ENCODE measurements at regions not wholly inside any gene's neighbourhood (a gene's known extent, or its start where the extent isn't known, plus 50 kb on each side); places are given as distances from the start of the nearest gene placed in this dataset.

GRCh38 chr13:111850976-111851375, 216.0 kb upstream of the SOX1 start:
- H3K9ac ChIP-seq (ENCODE audit: insufficient read depth in 1 of 2, low read length in 2 of 2), result no peak overlapping the region
- 53 to 55% methylated on average over 5 of the region's 5 CpGs for WGBS, 2 donors
- H3K9me3 ChIP-seq (ENCODE audit: control insufficient read depth in 4 of 4, insufficient read depth in 3 of 4, low read length in 3 of 4), result peaks cover 0 to 1% (median 0%) of the 10 kb centered on the region in 4 donors
- H3K4me3 ChIP-seq, result no peak overlapping the region
- no peaks in the 10 kb centered on the region for H3K36me3 ChIP-seq (ENCODE audit: control insufficient read depth in 4 of 4, insufficient read depth in 4 of 4, low read length in 4 of 4)
- no peak overlapping the region for H3K27ac ChIP-seq (ENCODE audit: low read depth in 1 of 2, low read length in 1 of 2)
- TF ChIP-seq CTCF (IDR thresholded peaks at IDR 0.05; ENCODE audit: control extremely low read depth, extremely low read depth), result no peak
- no peak for DNase-seq
- peaks cover 0 to 40% (median 3%) of the 10 kb centered on the region in 3 donors for H3K27me3 ChIP-seq (ENCODE audit: control insufficient read depth in 3 of 3, insufficient read depth in 3 of 3, low read length in 2 of 3)
- no peak for ATAC-seq (ENCODE audit: insufficient read depth, low FRiP score)
- peaks cover 0 to 7% (median 0%) of the 10 kb centered on the region in 5 donors for H3K4me1 ChIP-seq (ENCODE audit: control insufficient read depth in 5 of 5, insufficient read depth in 5 of 5, low read length in 5 of 5)

DNA sequence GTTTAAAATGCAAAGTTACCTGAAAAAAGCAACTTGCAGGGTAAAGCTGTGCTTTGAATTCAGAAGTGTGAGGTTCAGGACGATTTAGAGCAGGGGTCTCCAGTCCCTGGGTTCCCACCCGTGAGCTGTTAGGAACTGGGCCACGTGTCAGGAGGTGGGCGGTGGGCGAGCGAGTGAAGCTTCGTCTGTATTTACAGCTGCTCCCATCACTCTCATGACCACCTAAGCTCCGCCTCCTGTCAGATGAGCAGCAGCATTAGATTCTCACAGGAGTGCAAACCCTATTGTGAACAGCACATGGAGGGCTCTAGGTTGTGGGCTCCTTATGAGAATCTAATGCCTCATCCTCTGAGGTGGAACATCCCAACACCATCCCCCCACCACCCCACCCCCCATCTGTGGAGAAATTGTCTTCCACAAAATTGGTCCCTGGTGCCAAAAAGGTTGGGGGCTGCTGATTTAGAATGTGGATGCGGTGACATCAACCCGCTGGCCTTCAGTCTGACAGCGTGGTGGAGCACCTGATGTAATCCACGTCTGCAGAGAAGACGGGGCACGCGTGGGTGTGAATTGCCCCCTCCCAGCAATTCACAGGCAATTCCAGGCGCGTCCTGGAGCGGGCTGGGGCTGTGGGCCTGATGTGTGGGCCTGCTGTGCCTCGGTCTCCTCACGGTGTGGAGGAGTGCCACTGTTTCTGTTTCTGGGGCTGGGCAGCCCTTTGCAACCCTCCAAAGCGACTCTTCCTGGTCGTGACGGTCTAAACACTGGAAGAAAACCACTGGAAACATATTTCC, 214.0 kb upstream of the SOX1 start:
- Histone ChIP-seq H3K27ac (ENCODE audit: low read depth in 1 of 2, low read length in 1 of 2) (no peak overlapping the region), H3K9ac (ENCODE audit: insufficient read depth in 1 of 2, low read length in 2 of 2) (no peak overlapping the region), H3K9me3 (ENCODE audit: control insufficient read depth in 4 of 4, insufficient read depth in 3 of 4, low read length in 3 of 4) (peaks cover 0 to 5% (median 0%) of the 10 kb centered on the region in 4 donors), H3K27me3 (ENCODE audit: control insufficient read depth in 3 of 3, insufficient read depth in 3 of 3, low read length in 2 of 3) (peaks cover 0 to 28% (median 3%) of the 10 kb centered on the region in 3 donors), H3K4me1 (ENCODE audit: control insufficient read depth in 5 of 5, insufficient read depth in 5 of 5, low read length in 5 of 5) (no peaks in the 10 kb centered on the region), H3K36me3 (ENCODE audit: control insufficient read depth in 4 of 4, insufficient read depth in 4 of 4, low read length in 4 of 4) (no peaks in the 10 kb centered on the region), H3K4me3 (no peak overlapping the region)
- DNase-seq (no peak), ATAC-seq (ENCODE audit: insufficient read depth, low FRiP score) (no peak)
- TF ChIP-seq CTCF (IDR thresholded peaks at IDR 0.05; ENCODE audit: control extremely low read depth, extremely low read depth), result no peak
- WGBS, 2 donors, result 62 to 64% methylated on average over 23 of the region's 23 CpGs

GRCh38 chr13:111853721-111854120, 213.2 kb upstream of the SOX1 start:
- Histone ChIP-seq H3K4me3 (no peak overlapping the region), H3K27me3 (ENCODE audit: control insufficient read depth in 3 of 3, insufficient read depth in 3 of 3, low read length in 2 of 3) (peaks cover 0 to 28% (median 3%) of the 10 kb centered on the region in 3 donors), H3K36me3 (ENCODE audit: control insufficient read depth in 4 of 4, insufficient read depth in 4 of 4, low read length in 4 of 4) (no peaks in the 10 kb centered on the region), H3K9ac (ENCODE audit: insufficient read depth in 1 of 2, low read length in 2 of 2) (no peak overlapping the region), H3K27ac (ENCODE audit: low read depth in 1 of 2, low read length in 1 of 2) (no peak overlapping the region), H3K4me1 (ENCODE audit: control insufficient read depth in 5 of 5, insufficient read depth in 5 of 5, low read length in 5 of 5) (no peaks in the 10 kb centered on the region), H3K9me3 (ENCODE audit: control insufficient read depth in 4 of 4, insufficient read depth in 3 of 4, low read length in 3 of 4) (peaks cover 0 to 5% (median 0%) of the 10 kb centered on the region in 4 donors)
- ATAC-seq (ENCODE audit: insufficient read depth, low FRiP score) (no peak), DNase-seq (no peak)
- 45 to 69% methylated on average over 12 of the region's 12 CpGs for WGBS, 2 donors
- no peak for TF ChIP-seq CTCF (IDR thresholded peaks at IDR 0.05; ENCODE audit: control extremely low read depth, extremely low read depth)
